Activated naive CD8-positive, alpha-beta T cell treated with anti-CD3 and anti-CD28 coated beads, Interleukin-2, amount 10 ng/mL, durations not matched to agents 7 days and 5 days (primary cell): ENCODE measurements at regions not wholly inside any gene's neighbourhood (a gene's known extent, or its start where the extent isn't known, plus 50 kb on each side); places are given as distances from the start of the nearest gene placed in this dataset.
"Not testable (repeated sequence)": the region's sequence is repeated elsewhere in the genome, so short reads cannot be mapped to it uniquely, and the experiment has no call there.

Experiments used
- ATAC-seq: fragments of 150-1000 bp; cut with Tn5 transposase; one replicate; pipeline ENCODE4 v1.10.0; 2021; ENCODE audit warnings: low read depth, moderate library complexity
- POLR2A ChIA-PET: fragments of 350-600 bp; sonication (Branson Sonifier 250); formaldehyde crosslinking; loops from one replicate; lab custom pipeline; 2021; ENCODE audit warnings: antibody characterized with exemption; lab: Charles Lee
- DNase-seq: peaks from one replicate; pipeline ENCODE4 v3.0.0; 2021
- H3K27ac Mint-ChIP-seq: one replicate; pipeline ENCODE4 v1.8.0; 2022; ENCODE audit warnings: mild to moderate bottlenecking, mixed read lengths
- H3K27me3 Mint-ChIP-seq: one replicate; pipeline ENCODE4 v1.8.0; 2022; ENCODE audit warnings: mild to moderate bottlenecking, moderate library complexity, mixed read lengths
- H3K36me3 Mint-ChIP-seq: one replicate; pipeline ENCODE4 v1.8.0; 2021; ENCODE audit warnings: mild to moderate bottlenecking, mixed read lengths
- H3K4me1 Mint-ChIP-seq: one replicate; pipeline ENCODE4 v1.8.0; 2021; ENCODE audit warnings: mixed read lengths
- H3K4me3 Mint-ChIP-seq: one replicate; pipeline ENCODE4 v1.8.0; 2022; ENCODE audit warnings: mild to moderate bottlenecking, moderate library complexity, mixed read lengths
- H3K9me3 Mint-ChIP-seq: one replicate; pipeline ENCODE4 v1.8.0; 2021; ENCODE audit warnings: mixed read lengths

DNA sequence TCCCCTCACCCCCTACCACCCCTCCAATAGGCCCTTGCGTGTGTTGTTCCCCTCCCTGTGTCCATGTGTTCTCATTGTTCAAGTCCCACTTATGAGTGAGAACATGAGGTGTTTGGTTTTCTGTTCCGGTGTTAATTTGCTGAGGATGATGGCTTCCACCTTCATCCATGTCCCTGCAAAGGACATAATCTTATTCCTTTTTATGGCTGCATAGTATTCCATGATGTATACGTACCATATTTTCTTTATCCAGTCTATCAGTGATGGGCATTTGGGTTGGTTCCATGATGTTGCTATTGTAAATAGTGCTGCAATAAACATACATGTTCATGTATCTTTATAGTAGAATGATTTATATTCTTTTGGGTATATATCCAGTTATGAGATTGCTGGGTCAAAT, 523.6 kb upstream of the TBL1XR1 start:
- H3K9me3 Mint-ChIP-seq, POLR2A ChIA-PET, H3K4me3 Mint-ChIP-seq, H3K27me3 Mint-ChIP-seq, H3K36me3 Mint-ChIP-seq, ATAC-seq, H3K27ac Mint-ChIP-seq, DNase-seq: not testable (repeated sequence)
- peaks cover 13% of the 10 kb centered on the region for H3K4me1 Mint-ChIP-seq

DNA sequence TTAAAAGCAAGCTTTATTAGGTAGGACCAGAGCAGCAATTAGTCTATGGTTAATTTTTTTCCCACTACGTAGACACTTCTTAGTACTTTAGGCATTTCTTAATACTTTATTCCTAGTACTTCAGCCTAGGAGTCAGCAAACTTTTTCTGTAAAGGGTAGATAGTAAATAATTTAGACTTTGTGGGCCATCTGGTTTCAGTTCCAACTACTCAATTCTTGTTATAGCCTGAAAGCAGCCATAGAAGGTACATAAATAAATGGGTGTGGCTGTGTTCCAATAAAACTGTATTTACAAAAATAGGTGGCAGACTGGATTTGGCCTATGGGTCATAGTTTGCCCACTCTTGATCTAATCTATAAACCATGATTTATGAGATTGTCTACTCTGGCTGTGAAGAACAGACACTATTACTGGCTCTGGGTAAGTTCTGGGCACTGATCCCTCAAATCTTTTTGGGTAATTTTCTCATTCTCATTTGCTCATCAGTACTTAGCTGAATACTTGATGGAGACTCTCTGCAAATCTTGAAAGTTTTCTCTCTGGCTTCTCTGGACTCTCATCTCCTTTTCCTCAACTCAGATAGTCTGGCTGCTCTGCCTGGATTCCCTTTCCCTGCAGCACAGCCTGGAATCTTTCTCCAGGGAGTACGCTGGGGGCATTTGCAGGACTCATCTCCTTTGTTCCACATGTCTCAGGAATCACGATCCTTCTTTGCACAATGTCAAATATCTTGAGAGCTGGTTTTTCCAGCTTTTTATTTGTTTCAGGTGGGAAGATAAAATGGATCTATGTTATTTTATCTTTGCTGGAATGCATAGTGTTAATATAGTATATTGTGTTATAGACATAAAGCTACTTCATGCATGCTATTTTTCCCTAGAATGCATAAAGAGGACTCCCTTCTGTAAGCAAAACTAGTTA, 524.8 kb upstream of the TBL1XR1 start:
- POLR2A ChIA-PET, result no interaction called here
- Mint-ChIP-seq H3K4me1 (peaks cover 13% of the 10 kb centered on the region), H3K9me3 (peaks cover 7% of the 10 kb centered on the region), H3K36me3 (peaks cover 10% of the 10 kb centered on the region), H3K4me3 (no peak overlapping the region), H3K27ac (no peak overlapping the region), H3K27me3 (no peaks in the 10 kb centered on the region)
- DNase-seq (no peak), ATAC-seq (no peak)

DNA sequence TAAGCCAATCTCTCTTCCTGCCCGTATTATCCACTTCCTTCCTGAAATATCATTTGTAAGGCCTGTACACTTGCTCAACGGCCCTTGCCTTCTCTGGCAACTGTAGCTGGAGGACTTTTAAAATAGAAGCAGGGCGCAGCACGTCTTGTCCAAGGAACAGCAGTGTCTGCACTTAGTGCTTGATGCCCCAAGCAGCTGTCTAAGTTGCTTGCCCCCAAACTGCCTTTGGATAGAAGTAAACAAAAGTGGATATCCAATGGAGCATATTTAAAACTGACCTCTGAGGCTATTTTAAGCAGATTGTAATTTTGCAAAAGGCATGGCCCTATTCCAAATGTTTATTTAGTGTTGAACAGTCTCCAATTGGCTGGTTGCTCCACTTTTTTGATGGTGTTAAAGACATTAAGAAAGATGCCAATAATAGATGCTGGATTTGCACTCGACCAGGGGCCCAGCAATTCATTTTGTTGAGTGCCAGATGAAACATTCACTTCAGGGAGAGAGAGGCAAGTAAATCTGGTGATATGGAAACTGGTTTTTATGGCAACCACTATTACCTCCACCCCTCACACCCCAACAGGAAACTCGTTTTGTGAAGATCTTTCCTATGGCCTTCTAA, 526.8 kb upstream of the TBL1XR1 start:
- Mint-ChIP-seq H3K4me3 (peak overlapping the region; percentile 20), H3K9me3 (peaks cover 10% of the 10 kb centered on the region), H3K36me3 (peaks cover 13% of the 10 kb centered on the region), H3K4me1 (peaks cover 13% of the 10 kb centered on the region), H3K27ac (peak overlapping the region; percentile 19), H3K27me3 (no peaks in the 10 kb centered on the region)
- DNase-seq (no peak), ATAC-seq (peak; percentile 45)
- POLR2A ChIA-PET, result no interaction called here

DNA sequence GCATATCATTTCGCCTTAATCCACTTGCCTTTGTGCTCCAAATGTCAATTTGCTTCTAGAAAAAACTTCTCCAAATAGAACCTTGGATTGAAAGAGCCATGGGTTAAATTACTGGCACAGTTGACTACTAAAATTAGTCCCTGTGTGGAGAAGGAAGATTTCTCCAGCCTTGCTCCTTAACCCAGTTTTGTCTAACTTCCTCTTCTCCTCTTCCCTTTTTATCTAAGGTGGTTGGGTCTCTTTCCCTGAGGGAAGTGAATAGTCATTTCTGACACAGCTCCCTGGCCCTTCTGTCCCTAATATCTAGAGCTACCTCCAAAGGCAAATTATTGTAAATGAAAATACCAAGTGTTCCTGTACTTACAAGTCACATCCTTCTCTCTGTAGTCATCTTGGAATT, 527.9 kb upstream of the TBL1XR1 start:
- Mint-ChIP-seq H3K4me1 (peaks cover 12% of the 10 kb centered on the region), H3K36me3 (peaks cover 13% of the 10 kb centered on the region), H3K27ac (no peak overlapping the region), H3K9me3 (peaks cover 8% of the 10 kb centered on the region), H3K27me3 (no peaks in the 10 kb centered on the region), H3K4me3 (no peak overlapping the region)
- no peak for ATAC-seq
- DNase-seq, result no peak
- POLR2A ChIA-PET, result no interaction called here

DNA sequence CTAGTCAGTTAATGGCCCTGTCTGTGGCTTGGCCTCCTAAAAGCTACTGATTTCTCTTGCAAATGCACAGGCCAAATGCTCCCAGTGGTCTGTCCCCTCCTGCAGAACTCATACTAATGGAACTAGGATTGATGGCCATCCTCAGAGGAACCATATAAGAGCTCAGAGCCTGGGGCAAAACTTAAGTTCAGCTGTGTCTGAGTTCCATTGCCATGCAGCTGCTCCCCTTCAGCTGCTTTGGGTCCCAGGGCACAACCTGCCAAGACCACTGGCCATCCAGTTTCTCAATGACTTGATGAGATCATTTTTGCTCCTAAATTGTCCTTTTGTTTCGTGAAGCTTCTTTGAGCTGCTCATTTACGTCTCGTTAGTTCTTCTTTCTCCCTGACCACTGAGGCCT, 529.5 kb upstream of the TBL1XR1 start:
- Mint-ChIP-seq H3K27ac (no peak overlapping the region), H3K9me3 (peaks cover 6% of the 10 kb centered on the region), H3K27me3 (no peaks in the 10 kb centered on the region), H3K36me3 (peaks cover 11% of the 10 kb centered on the region), H3K4me3 (no peak overlapping the region), H3K4me1 (peaks cover 12% of the 10 kb centered on the region)
- POLR2A ChIA-PET, result no interaction called here
- ATAC-seq (no peak), DNase-seq (no peak)

DNA sequence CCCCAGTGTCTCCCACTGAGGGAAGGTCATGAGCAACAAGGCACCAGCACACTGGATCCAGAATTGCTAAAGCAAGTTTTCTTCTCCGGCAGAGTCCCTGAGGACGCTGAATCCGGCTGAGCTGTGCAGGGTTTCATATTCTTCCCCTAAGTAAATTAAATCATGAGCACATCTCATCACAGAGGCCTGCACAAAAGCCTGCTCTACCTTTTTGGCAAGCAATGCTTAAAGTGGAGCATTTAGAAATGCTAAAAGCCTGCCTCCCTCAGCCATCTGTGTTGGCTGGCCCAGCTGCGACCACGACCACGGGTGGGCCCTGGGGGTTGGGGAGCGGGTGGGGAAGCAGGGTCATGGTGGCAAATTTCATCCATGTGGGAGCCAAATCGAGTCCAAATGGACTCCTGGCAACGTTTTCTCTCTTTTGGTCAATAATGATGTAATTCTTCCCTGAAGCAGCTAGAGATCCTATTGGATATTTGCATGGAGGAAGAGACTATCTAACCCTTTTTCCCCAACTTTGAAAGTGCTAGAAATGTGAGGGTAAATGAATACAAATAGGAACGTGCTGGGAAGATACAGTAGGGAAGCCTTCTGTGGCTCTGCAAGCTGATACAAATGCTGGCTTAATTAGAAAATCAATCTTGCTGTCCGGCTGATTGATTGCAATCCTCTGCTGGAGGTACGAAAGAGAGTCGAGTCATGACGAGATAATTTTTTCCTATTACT, 532.8 kb upstream of the TBL1XR1 start:
- H3K27ac Mint-ChIP-seq, result no peak overlapping the region
- DNase-seq (no peak), ATAC-seq (no peak)
- H3K4me1 Mint-ChIP-seq, result peaks cover 2% of the 10 kb centered on the region
- no peak overlapping the region for H3K4me3 Mint-ChIP-seq
- POLR2A ChIA-PET, result no interaction called here
- H3K9me3 Mint-ChIP-seq, result peaks cover 7% of the 10 kb centered on the region
- peaks cover 8% of the 10 kb centered on the region for H3K36me3 Mint-ChIP-seq
- no peaks in the 10 kb centered on the region for H3K27me3 Mint-ChIP-seq

DNA sequence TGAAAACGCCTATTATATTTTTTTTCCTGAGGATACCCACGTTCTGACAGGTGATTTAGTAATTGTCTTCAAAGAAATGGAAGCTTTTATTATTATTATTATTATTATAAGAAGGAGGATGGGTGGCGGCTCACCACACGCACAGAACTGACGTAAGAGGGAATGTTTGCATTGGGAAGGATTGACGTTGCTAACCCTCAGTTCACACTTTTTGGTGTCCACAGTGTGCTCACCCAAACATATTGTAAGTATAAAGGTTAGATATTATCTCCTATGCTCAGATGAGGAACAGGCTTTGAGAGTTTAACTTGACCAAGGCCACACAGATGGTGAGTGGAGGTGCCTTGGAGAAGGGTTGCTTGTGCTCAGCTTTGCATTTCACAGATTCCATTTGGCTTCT, 533.5 kb upstream of the TBL1XR1 start:
- POLR2A ChIA-PET, result no interaction called here
- Mint-ChIP-seq H3K4me1 (no peaks in the 10 kb centered on the region), H3K4me3 (no peak overlapping the region), H3K27ac (no peak overlapping the region), H3K27me3 (no peaks in the 10 kb centered on the region), H3K36me3 (peaks cover 8% of the 10 kb centered on the region), H3K9me3 (peaks cover 7% of the 10 kb centered on the region)
- no peak for ATAC-seq
- no peak for DNase-seq

DNA sequence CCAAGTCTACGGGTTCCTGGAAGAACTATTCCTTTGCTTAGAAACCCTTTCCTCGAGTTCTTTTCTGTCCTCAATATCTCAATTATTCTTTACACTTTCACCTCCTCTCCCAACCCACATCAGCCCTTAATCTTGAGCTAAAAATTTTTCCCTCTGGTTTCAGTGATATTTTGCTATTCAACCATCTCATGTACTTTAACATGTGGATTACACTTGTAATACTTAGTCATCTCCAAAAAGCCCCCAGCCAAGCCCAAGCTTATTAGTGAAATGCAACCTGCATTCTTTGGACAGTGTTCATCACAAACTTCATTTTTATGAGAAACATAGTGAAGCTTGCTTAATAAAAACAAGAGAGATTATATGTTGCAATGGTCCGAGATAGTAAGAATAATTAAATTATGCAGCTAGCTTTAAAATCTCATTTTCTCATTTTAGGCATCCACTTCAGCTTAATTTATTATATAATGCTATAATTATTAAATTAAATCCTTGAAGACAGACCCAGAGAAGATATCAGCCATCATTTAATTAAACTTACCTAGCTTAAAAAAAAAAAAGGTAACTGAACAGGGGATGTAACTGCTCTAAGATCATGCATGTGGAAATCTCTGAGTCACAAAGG, 534.5 kb upstream of the TBL1XR1 start:
- peaks cover 3% of the 10 kb centered on the region for H3K36me3 Mint-ChIP-seq
- peaks cover 7% of the 10 kb centered on the region for H3K9me3 Mint-ChIP-seq
- H3K4me1 Mint-ChIP-seq, result no peaks in the 10 kb centered on the region
- DNase-seq, result no peak
- H3K4me3 Mint-ChIP-seq, result no peak overlapping the region
- POLR2A ChIA-PET, result no interaction called here
- ATAC-seq, result no peak
- H3K27me3 Mint-ChIP-seq, result no peaks in the 10 kb centered on the region
- no peak overlapping the region for H3K27ac Mint-ChIP-seq

DNA sequence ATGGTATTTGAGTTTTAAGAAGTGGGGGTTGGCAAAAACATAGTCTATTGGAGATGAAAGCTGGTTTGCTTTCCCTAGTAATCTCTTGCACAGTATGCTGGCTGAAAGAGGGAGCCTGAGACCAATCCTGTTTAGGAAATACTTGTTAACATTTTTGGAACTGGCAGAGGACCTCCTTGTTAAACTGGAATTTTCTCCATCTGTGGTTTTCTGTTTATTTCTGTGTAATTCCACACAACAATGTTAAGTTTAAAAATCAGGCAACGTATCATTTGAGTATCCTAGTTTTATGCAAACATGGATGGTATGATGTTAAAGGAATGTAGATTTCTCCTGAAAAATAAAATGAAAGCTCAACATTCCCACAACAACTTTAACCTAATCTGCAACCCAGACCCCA, 536.0 kb upstream of the TBL1XR1 start:
- DNase-seq, result no peak
- Mint-ChIP-seq H3K27ac (no peak overlapping the region), H3K27me3 (no peaks in the 10 kb centered on the region), H3K4me3 (no peak overlapping the region), H3K9me3 (peaks cover 4% of the 10 kb centered on the region), H3K36me3 (peaks cover 6% of the 10 kb centered on the region), H3K4me1 (no peaks in the 10 kb centered on the region)
- ATAC-seq, result no peak
- POLR2A ChIA-PET, result no interaction called here

DNA sequence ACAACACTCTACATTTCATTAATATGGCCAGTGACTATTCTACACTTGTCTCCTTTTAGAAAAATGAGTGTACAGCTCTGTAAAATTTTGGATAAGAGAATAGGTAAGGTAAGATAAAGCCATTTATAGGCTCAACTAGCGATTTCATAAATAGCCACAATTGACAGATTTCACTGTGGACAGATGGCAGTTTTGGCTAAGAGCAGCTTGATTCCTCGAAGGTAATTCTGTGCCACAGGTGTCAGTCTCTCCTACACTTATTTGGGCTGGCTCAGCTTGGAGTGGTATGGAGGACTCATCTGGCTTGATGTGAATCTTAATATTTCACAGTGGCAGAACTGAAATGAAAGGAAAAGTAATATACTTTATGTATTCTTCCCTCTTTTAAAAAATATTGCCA, 536.7 kb upstream of the TBL1XR1 start:
- POLR2A ChIA-PET, result no interaction called here
- ATAC-seq, result no peak
- H3K4me3 Mint-ChIP-seq, result no peak overlapping the region
- no peaks in the 10 kb centered on the region for H3K27me3 Mint-ChIP-seq
- H3K4me1 Mint-ChIP-seq, result no peaks in the 10 kb centered on the region
- DNase-seq, result no peak
- H3K27ac Mint-ChIP-seq, result no peak overlapping the region
- peaks cover 1% of the 10 kb centered on the region for H3K9me3 Mint-ChIP-seq
- H3K36me3 Mint-ChIP-seq, result peaks cover 4% of the 10 kb centered on the region

DNA sequence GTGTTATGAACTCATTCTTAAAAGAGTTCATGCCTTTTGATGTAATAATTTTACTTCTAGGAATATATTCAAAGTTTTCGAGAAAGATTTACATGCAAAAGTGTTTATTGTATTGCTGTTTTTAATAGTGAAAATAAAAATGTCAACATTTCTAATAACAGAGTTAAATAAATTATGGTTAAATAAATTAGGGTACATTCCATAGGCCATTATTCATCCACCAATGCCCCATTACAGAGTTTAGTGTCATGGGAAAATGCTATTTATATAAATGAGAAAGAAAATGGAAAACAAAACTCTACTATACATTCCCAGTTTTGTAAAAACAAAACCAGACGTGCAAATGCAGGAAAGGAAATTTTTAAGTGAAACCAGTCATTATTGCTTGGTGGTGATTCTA, 538.1 kb upstream of the TBL1XR1 start:
- peaks cover 1% of the 10 kb centered on the region for H3K9me3 Mint-ChIP-seq
- POLR2A ChIA-PET, result no interaction called here
- H3K4me1 Mint-ChIP-seq, result no peaks in the 10 kb centered on the region
- no peak overlapping the region for H3K4me3 Mint-ChIP-seq
- H3K27me3 Mint-ChIP-seq, result no peaks in the 10 kb centered on the region
- peaks cover 4% of the 10 kb centered on the region for H3K36me3 Mint-ChIP-seq
- H3K27ac Mint-ChIP-seq, result no peak overlapping the region
- no peak for DNase-seq
- no peak for ATAC-seq

DNA sequence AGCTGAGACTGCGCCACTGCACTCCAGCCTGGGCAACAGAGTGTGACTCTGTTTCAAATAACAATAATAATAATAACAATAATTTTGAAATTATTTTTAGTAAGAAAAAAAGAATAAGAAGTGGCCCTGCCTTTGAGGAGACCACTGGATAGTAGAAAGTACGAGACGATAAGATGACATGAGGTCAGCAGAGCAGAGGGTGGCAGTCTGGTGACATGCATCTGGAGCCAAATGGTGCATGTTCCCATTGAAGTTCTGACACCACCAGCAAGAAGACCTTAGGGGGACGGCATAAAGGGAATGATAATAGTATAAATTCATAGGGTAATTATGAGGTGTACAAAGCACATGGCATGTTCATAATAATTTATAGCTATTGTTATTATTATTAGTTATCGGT, 542.2 kb upstream of the TBL1XR1 start:
- H3K27ac Mint-ChIP-seq, result no peak overlapping the region
- ATAC-seq (no peak), DNase-seq (no peak)
- no peak overlapping the region for H3K4me3 Mint-ChIP-seq
- H3K4me1 Mint-ChIP-seq, result no peaks in the 10 kb centered on the region
- POLR2A ChIA-PET, result no interaction called here
- peaks cover 6% of the 10 kb centered on the region for H3K36me3 Mint-ChIP-seq
- peaks cover 8% of the 10 kb centered on the region for H3K9me3 Mint-ChIP-seq
- H3K27me3 Mint-ChIP-seq, result no peaks in the 10 kb centered on the region

DNA sequence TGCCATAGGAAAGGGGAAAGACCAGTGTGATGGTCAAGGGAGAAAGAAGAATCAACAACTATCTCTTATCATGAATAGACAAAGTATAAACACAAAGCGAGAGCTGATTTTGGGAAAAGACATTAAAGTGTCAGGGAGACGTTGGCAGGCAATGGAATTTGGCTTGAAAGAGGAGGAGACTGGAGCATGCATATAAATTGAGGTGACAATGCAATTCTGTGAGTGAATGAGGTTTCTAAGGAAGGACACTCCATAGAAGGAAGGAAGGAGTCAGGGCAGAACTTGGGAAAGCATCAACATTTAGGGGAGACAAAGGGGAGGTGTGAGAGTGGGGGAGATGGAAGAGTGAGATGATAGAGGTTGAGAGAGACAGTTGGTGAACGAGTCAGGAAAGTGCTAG, 543.0 kb upstream of the TBL1XR1 start:
- Mint-ChIP-seq H3K27ac (no peak overlapping the region), H3K36me3 (peaks cover 6% of the 10 kb centered on the region), H3K4me1 (no peaks in the 10 kb centered on the region), H3K27me3 (no peaks in the 10 kb centered on the region), H3K9me3 (peaks cover 8% of the 10 kb centered on the region), H3K4me3 (no peak overlapping the region)
- POLR2A ChIA-PET, result no interaction called here
- DNase-seq (no peak), ATAC-seq (no peak)
